ENCODE measurements at regions not wholly inside any gene's neighbourhood (a gene's known extent, or its start where the extent isn't known, plus 50 kb on each side); places are given as distances from the start of the nearest gene placed in this dataset.
A peak's percentile ranks its signal among the peaks of the same experiment; 100 is the strongest.

GRCh38 chr12:75951399-75952278 lies 79.9 kb downstream of the PHLDA1 start:
- no peak for DNase-seq
- no peak for TF ChIP-seq CTCF (IDR thresholded peaks at IDR 0.05)
- no peak overlapping the region for H3K4me3 ChIP-seq
- peaks cover 5% of the 10 kb centered on the region for H3K4me1 ChIP-seq
- no peak overlapping the region for H3K27ac ChIP-seq
- no peaks in the 10 kb centered on the region for H3K36me3 ChIP-seq
- H3K9me3 ChIP-seq: no peaks in the 10 kb centered on the region
- intact Hi-C loops (cut with DNase I): no loop called here
- no peak overlapping the region for H3K9ac ChIP-seq (ENCODE audit: low read depth in 2 of 2, low read length in 2 of 2)
- no peaks in the 10 kb centered on the region for H3K27me3 ChIP-seq

GRCh38 chr12:75947156-75947723 lies 84.3 kb downstream of the PHLDA1 start:
- Histone ChIP-seq H3K4me3 (no peak overlapping the region), H3K9me3 (no peaks in the 10 kb centered on the region), H3K9ac (ENCODE audit: low read depth in 2 of 2, low read length in 2 of 2) (no peak overlapping the region), H3K4me1 (peaks cover 13% of the 10 kb centered on the region), H3K27ac (no peak overlapping the region), H3K27me3 (no peaks in the 10 kb centered on the region), H3K36me3 (no peaks in the 10 kb centered on the region)
- DNase-seq: no peak
- TF ChIP-seq CTCF (IDR thresholded peaks at IDR 0.05): no peak
- intact Hi-C loops (cut with DNase I): no loop called here

GRCh38 chr12:75945581-75945980 lies 86.0 kb downstream of the PHLDA1 start:
- Histone ChIP-seq H3K27ac (no peak overlapping the region), H3K9ac (ENCODE audit: low read depth in 2 of 2, low read length in 2 of 2) (no peak overlapping the region)

DNA sequence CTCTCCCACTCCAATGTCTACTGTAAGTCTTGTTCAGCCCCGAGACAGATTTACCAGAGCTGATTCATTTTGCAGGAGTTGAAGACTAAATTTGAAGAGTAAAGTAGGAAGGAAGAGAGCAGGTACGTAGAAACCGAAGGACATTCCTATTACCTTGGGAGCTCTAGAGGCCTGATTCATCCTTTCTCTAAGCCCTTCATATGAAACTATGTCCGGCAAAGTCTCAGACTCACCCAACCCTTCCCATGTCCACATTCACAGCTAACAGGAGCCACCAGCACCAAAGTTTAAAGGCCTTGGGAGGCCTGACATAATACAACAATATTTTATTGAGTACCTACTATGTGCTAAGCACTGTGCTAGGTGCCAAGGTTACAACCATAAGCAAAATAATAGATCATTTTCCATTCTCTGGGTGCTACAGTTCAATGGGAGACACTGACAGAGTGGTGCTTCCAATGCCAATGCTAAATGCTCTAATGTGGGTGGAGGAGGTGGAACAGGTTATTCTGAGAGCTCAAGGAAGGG lies 86.6 kb downstream of the PHLDA1 start:
- H3K4me3 ChIP-seq: no peak overlapping the region
- H3K9me3 ChIP-seq: no peaks in the 10 kb centered on the region
- DNase-seq: no peak
- H3K4me1 ChIP-seq: peaks cover 8% of the 10 kb centered on the region
- H3K27me3 ChIP-seq: no peaks in the 10 kb centered on the region
- H3K9ac ChIP-seq (ENCODE audit: low read depth in 2 of 2, low read length in 2 of 2): no peak overlapping the region
- intact Hi-C loops (cut with DNase I): no loop called here
- no peak for TF ChIP-seq CTCF (IDR thresholded peaks at IDR 0.05)
- no peaks in the 10 kb centered on the region for H3K36me3 ChIP-seq
- H3K27ac ChIP-seq: peak overlapping the region; percentile 75

More at GRCh38 chr12:75945581-75945980, 86.0 kb downstream of the PHLDA1 start:
- Histone ChIP-seq H3K4me3 (no peak overlapping the region), H3K27me3 (no peaks in the 10 kb centered on the region), H3K4me1 (peaks cover 8% of the 10 kb centered on the region), H3K36me3 (no peaks in the 10 kb centered on the region), H3K9me3 (no peaks in the 10 kb centered on the region)
- DNase-seq: no peak
- TF ChIP-seq CTCF (IDR thresholded peaks at IDR 0.05): no peak
- intact Hi-C loops (cut with DNase I): no loop called here

DNA sequence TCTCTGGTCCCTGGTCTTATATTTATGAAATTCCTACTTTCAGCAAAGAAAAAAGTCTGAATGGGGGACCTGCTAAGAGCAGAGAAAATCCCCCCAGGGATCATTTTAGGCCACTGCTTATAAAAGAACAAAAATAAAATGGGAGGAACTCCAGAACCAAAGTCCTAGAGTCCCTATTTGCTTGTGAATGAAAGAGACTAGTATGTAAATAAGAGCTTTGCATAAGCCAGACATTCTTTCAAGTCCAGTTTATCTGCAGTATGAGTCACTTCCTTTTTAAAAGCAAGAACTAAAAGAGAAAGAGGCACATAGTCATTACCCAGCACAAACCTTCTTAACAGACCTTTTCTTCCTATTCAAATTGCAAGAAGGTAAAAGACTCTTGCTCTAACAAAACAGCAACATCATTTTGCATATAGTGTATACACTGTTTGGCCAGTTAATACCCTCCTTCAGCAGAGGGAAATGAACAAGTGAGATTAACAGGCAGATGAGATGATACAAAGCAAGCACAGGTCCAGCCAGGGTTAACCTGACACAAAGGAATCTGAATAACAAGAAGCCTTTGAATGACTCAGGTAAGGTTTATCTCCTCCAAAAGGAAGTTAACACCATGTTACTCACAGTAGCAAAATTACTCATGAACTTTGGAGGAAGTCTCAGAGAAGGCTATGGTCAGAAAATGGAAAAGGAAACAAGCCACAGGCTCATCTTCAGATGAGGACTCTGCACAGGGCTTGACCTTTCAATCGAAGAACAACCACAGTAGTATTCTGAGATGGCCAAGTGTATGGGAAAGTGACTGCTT lies 87.3 kb downstream of the PHLDA1 start:
- no peaks in the 10 kb centered on the region for H3K36me3 ChIP-seq
- H3K27me3 ChIP-seq: no peaks in the 10 kb centered on the region
- no peak for DNase-seq
- peaks cover 8% of the 10 kb centered on the region for H3K4me1 ChIP-seq
- no peak for TF ChIP-seq CTCF (IDR thresholded peaks at IDR 0.05)
- no peak overlapping the region for H3K4me3 ChIP-seq
- H3K9me3 ChIP-seq: no peaks in the 10 kb centered on the region
- H3K27ac ChIP-seq: peak overlapping the region; percentile 75
- no peak overlapping the region for H3K9ac ChIP-seq (ENCODE audit: low read depth in 2 of 2, low read length in 2 of 2)
- intact Hi-C loops (cut with DNase I): no loop called here

All from colonic mucosa (tissue), 4 donors.